Fibroblast of lung (primary cell): ENCODE measurements at regions not wholly inside any gene's neighbourhood (a gene's known extent, or its start where the extent isn't known, plus 50 kb on each side); places are given as distances from the start of the nearest gene placed in this dataset.

Experiments
- CTCF ChIP-seq, 2 donors: IDR thresholded peaks in 1 of 2; conservative IDR thresholded peaks in 1 of 2; 1 replicate in 1 of 2; 2 replicates in 1 of 2; pipeline ENCODE4 v1.5.1; 2011 to 2012; ENCODE audit warnings: low read length in 2 of 2, control low read depth in 1 of 2, inconsistent platforms in 1 of 2, low read depth in 1 of 2, mild to moderate bottlenecking in 1 of 2
- EZH2 ChIP-seq: IDR thresholded peaks from 2 replicates; pipeline ENCODE4 v1.5.1; 2012; ENCODE audit warnings: low read length, control low read depth, mild to moderate bottlenecking; ENCODE audit errors: missing control alignments

GRCh38 chr2:163043201-163043600 is 204.6 kb upstream of the KCNH7 start:
- no peak for TF ChIP-seq CTCF (conservative IDR thresholded peaks at IDR 0.05 in 1 of 2, IDR thresholded peaks at IDR 0.05 in 1 of 2; ENCODE audit: low read depth in 1 of 2, low read length in 2 of 2)
- TF ChIP-seq EZH2 = no peak
